ENCODE measurements at regions not wholly inside any gene's neighbourhood (a gene's known extent, or its start where the extent isn't known, plus 50 kb on each side); places are given as distances from the start of the nearest gene placed in this dataset.

DNA sequence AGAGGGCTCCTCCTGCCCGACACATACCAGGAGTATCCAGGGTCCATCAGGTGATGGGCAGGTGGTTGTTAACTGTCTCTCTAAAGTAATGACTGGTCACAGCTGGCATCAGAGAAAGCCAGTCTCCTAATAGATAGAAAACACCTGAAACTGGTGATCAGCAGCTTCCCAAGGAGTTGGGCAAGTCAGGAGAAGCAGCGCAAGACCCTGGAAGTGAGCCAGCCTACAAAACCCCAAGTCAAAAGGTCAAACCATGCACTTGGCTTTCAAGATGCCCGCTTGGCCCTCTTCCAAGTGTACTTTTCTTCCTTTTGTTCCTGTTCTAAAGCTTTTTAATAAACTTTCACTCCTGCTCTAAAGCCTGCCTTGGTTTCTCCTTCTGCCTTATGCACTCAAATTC is 815.2 kb downstream of the DCDC2C start:
- no peak for DNase-seq (ENCODE audit: low read depth, low spot score)
- peaks cover 3% of the 10 kb centered on the region for H3K36me3 Mint-ChIP-seq (ENCODE audit: low read depth)
- peaks cover 5% of the 10 kb centered on the region for H3K9me3 Mint-ChIP-seq
- no peak overlapping the region for H3K4me3 Mint-ChIP-seq
- H3K27ac Mint-ChIP-seq (ENCODE audit: unreplicated experiment) = no peak overlapping the region
- TF ChIP-seq, protein P1, sequence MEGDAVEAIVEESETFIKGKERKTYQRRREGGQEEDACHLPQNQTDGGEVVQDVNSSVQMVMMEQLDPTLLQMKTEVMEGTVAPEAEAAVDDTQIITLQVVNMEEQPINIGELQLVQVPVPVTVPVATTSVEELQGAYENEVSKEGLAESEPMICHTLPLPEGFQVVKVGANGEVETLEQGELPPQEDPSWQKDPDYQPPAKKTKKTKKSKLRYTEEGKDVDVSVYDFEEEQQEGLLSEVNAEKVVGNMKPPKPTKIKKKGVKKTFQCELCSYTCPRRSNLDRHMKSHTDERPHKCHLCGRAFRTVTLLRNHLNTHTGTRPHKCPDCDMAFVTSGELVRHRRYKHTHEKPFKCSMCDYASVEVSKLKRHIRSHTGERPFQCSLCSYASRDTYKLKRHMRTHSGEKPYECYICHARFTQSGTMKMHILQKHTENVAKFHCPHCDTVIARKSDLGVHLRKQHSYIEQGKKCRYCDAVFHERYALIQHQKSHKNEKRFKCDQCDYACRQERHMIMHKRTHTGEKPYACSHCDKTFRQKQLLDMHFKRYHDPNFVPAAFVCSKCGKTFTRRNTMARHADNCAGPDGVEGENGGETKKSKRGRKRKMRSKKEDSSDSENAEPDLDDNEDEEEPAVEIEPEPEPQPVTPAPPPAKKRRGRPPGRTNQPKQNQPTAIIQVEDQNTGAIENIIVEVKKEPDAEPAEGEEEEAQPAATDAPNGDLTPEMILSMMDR (conservative IDR thresholded peaks at IDR 0.05) = no peak
- H3K27me3 Mint-ChIP-seq (ENCODE audit: low read depth) = no peaks in the 10 kb centered on the region
- peaks cover 4% of the 10 kb centered on the region for H3K4me1 Mint-ChIP-seq

DNA sequence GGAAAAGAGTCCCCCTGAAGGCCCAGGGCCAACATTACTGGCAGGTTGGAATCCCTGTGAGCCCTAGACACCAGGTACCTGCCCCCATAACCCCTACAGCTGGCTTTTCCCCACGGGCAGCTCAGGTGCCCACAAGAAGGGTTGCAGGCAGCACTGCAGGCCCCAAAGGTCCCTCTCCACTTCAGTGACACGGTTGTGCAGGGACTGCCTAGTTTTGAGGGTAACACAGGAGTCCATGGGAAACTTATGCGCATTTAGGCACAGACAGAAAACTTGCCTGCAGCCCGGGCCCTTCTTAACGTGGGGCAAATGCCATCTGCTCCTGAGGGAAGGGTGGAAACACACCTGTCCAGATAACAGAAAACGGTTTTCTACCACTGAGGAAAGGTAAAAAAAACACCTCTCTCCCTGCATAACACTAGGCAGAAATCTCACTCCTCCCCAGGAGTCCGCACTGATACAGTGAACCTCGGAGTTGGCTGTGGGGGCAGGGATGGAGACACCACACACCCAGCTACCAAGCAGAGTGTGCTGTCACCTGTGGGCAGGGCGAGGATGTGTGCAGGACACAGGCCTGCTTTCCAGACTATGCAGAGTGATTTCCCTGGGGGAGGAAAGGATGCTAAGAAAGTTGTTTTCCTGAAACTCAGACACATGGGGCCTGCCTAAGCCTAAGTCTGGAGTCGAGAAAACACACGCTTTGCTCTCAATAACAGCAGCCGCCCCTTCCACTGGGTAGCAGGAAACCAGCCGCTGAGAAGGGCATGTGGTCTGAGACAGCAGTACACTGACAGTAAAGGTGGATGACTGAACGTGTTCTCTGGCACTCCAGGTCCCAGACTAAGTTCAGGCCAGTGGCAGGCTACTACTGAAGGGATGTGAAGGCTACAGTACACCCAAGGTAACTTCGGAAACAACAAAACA is 819.4 kb downstream of the DCDC2C start:
- Mint-ChIP-seq H3K4me3 (no peak overlapping the region), H3K4me1 (no peaks in the 10 kb centered on the region), H3K27me3 (ENCODE audit: low read depth) (no peaks in the 10 kb centered on the region), H3K27ac (ENCODE audit: unreplicated experiment) (no peak overlapping the region), H3K9me3 (peaks cover 4% of the 10 kb centered on the region), H3K36me3 (ENCODE audit: low read depth) (peaks cover 4% of the 10 kb centered on the region)
- TF ChIP-seq, protein P1 (conservative IDR thresholded peaks at IDR 0.05) = no peak
- DNase-seq (ENCODE audit: low read depth, low spot score) = no peak

DNA sequence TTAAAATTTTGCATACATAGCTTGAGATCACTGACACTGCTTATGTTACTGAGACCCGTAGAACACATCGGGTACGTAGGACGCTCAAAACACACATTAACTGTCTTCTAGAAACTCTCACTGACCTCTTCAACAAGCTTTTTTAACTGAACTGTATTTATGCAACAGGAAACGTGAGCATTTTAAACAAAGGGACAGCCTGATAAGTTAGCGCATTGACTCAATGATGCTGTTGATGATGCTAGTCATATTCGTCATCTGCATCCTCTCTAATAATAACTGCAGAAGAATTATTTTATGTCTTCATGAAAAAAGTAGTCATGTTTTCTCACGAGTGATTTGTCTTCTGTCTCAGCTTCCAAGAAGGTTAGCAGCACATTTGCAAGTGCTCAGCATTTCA is 824.0 kb downstream of the DCDC2C start:
- Mint-ChIP-seq H3K27ac (ENCODE audit: unreplicated experiment) (no peak overlapping the region), H3K4me3 (no peak overlapping the region), H3K27me3 (ENCODE audit: low read depth) (no peaks in the 10 kb centered on the region), H3K9me3 (peaks cover 4% of the 10 kb centered on the region), H3K36me3 (ENCODE audit: low read depth) (peaks cover 4% of the 10 kb centered on the region), H3K4me1 (no peaks in the 10 kb centered on the region)
- DNase-seq (ENCODE audit: low read depth, low spot score) = no peak
- TF ChIP-seq, protein P1 (conservative IDR thresholded peaks at IDR 0.05) = no peak

DNA sequence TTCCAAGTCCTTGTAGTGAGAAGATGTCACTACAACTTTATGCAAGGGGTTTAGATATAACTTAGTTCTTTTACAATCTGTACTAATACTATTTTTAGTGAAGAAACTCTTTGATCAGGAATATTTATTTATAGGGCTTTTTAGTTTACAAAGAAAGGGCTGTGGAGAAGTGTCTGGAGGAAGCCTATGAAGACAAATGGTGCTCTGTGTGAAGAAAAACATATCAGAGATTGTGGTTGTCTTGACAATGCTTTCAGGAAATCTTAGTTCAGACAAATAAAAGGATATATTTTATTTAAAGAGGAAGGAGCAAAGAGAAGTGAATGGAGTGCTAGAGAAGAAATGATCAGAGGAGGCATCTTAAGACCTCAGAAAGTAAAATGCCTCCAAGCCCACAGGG is 824.9 kb downstream of the DCDC2C start:
- peaks cover 4% of the 10 kb centered on the region for H3K9me3 Mint-ChIP-seq
- H3K27me3 Mint-ChIP-seq (ENCODE audit: low read depth) = no peaks in the 10 kb centered on the region
- H3K4me1 Mint-ChIP-seq = no peaks in the 10 kb centered on the region
- TF ChIP-seq, protein P1 (conservative IDR thresholded peaks at IDR 0.05) = no peak
- peaks cover 4% of the 10 kb centered on the region for H3K36me3 Mint-ChIP-seq (ENCODE audit: low read depth)
- no peak for DNase-seq (ENCODE audit: low read depth, low spot score)
- H3K4me3 Mint-ChIP-seq = no peak overlapping the region
- no peak overlapping the region for H3K27ac Mint-ChIP-seq (ENCODE audit: unreplicated experiment)

DNA sequence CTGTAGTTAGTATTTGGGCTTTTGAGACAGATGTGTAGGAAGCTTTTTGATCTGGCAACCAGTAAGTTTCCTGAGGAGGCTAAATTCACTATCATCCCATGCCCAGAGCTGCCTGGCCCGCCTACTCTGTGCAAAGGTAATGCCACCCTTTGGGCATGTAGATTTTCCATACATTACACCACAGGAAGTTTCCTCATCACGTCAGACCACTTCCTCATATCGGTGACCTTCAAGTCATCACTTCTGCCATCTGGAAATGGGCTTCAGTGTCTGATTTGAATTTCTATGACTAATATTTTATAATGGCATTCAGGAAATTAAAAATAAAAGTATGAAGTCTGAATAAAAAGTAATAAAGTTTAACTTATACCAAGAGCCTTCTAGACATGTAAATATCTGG is 825.4 kb downstream of the DCDC2C start:
- DNase-seq (ENCODE audit: low read depth, low spot score) = no peak
- H3K9me3 Mint-ChIP-seq = no peaks in the 10 kb centered on the region

More for the DNA sequence above, 825.4 kb downstream of the DCDC2C start:
- Mint-ChIP-seq H3K36me3 (ENCODE audit: low read depth) (no peaks in the 10 kb centered on the region), H3K27me3 (ENCODE audit: low read depth) (no peaks in the 10 kb centered on the region), H3K4me1 (no peaks in the 10 kb centered on the region), H3K4me3 (no peak overlapping the region), H3K27ac (ENCODE audit: unreplicated experiment) (no peak overlapping the region)
- TF ChIP-seq, protein P1 (conservative IDR thresholded peaks at IDR 0.05) = no peak

All from neural crest cell (in vitro differentiated cells).